Activated CD8-positive, alpha-beta memory T cell treated with anti-CD3 and anti-CD28 coated beads for 48 hours (primary cell): ENCODE measurements at regions not wholly inside any gene's neighbourhood (a gene's known extent, or its start where the extent isn't known, plus 50 kb on each side); places are given as distances from the start of the nearest gene placed in this dataset.

Experiments
- DNase-seq, 3 experiments: peaks; one replicate each; pipeline ENCODE4 v3.0.0-alpha.2; 2020; ENCODE audit warnings: low read depth in 2 of 3, low spot score in 2 of 3

DNA sequence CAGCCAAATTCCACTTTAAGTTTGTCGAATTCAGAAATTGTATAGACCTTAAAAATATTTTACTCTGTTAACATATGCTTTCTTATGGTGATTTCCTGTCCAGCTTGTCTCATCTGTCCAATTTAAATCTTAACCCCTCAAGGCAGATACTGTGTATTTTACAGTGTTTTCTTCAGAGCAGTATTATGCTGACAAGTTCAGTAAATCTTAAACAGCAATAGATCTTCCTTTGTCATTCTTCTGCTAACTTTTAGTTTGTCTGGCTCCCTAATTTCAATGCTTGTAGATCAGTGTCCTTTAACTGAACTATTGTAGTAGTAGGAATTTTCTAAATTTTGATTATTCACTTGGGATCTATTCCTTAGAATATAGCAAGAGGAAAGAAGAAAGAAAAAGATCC, 52.8 kb upstream of the MEIS1 start:
- no peak for DNase-seq

DNA sequence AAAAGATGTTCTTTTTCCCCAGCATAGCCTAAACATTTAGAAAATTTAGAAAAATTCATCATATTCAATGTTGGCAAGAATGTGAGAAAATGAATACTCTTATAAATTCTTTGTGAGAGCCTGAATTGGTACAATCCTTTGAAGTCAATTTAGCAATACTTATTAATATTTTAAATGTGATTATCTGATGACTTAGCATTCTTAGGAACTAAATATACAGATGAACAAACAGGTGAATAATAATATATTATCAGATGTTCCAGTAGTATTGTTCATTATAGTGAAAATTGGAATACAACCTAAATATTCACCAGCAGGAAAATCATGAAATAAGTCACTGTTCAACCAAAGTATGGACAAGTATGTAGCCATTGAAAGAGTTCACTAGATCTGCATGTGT, 55.5 kb upstream of the MEIS1 start:
- no peak for DNase-seq

DNA sequence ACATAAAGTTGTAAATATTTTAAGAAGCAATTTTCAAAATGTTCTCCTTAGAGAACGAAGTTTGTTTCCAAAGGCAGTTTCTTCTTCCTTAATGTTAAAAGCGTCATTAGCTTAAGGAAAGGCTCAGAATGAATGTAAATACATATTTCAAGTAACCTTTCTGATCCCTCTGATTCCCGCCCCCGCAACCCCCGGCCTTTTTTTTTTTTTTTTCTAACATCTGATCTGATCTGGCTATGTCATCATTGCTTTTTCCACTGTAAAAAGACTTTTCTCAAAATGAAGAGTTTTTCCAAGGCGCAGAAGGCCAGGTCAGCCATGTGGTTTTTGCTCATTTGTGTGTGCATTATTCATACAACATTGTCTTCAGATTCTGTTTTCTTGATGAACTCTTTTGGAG, 57.1 kb upstream of the MEIS1 start:
- DNase-seq, result no peak

DNA sequence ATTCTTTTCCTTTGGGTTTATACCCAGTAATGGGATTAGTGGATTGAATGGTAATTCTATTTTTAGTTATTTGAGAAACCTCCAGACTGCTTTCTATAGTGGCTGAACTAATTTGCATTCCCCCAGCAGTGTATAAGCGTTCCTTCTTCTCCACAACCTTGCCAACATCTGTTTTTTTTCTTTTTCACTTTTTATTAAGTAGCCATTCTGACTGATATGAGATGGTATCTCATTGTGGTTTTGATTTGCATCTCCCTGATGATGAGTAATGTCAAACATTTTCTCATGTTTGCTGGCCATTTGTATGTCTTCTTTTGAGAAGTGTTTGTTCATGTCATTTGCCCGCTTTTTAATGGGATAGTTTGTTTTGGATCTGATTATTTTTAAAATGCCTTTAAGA, 64.1 kb upstream of the MEIS1 start:
- no peak for DNase-seq

DNA sequence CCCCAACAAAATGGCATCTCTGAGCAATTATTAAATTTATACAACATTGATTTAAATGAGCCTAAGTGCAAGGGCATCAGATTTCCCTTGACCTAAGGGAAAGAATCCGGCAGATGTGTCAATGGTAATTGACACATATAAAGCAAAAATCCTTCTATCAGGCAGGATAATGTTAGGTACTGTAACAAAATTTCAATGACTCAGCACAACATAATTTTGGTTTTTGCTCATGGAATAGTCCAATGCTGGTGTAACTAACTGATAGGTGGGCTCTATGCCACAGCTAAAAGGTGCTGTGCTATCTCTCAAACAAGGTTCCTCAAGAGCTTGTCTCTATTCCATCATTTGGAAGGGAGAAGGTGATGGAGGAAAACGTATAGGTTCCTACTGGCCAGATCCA, 68.3 kb upstream of the MEIS1 start:
- no peak for DNase-seq

DNA sequence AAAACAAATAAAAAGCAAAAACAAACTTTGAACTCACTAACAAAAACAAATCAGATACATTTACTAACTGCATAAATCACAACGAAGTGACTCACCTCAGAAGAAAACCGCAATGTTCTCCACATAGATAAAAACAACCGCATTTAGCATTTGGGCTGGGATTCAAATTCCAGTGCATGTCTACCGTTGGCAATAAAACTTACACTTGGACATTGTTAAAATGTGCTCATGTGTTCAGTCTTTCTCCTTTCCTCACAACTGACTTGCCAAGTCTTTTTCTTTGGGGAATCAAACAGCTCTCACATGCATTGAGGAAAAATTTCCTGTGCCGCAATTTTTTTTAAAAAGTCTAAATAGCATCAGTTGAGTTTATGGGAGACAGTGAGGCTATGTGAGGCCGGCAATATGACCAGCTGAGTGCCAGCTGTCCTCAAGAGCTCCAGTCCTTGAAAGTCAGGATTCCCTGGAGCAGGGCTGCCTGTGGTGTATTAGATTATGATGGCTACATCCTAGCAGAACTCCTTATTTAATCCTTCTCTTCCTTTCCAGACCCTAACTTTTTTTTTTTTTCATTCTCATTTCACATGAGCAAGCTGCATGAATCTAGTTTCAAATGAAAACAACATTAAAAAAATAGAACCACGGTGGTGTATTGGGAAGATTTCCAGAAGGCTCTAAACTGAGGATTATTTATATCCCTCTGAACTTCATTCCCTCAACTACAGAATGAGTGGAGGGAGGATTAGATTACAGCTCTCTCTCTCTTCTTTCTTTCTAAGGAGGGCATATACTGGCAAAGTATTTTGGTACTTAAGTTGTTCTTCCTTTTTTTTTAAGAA, 70.2 kb upstream of the MEIS1 start:
- no peak for DNase-seq

DNA sequence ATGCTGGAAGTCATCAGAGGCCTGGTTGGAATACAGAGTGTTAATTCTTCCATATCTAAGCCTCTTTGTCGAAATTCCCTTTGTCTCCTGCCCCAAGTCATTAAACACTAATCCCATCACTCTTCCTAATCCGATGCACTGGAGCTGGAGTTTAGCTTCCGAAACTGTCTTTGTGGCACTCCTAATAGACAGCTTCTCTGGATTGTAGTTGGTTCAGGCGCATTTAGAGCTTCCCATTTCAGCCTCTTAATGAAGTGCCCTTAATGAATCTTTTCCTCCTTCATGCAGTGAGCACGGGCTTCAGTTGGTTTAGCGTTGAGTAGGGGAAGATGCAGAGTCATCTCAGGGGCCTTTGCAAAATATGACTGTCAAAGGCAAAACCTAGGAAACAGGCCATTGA, 72.2 kb upstream of the MEIS1 start:
- no peak for DNase-seq

DNA sequence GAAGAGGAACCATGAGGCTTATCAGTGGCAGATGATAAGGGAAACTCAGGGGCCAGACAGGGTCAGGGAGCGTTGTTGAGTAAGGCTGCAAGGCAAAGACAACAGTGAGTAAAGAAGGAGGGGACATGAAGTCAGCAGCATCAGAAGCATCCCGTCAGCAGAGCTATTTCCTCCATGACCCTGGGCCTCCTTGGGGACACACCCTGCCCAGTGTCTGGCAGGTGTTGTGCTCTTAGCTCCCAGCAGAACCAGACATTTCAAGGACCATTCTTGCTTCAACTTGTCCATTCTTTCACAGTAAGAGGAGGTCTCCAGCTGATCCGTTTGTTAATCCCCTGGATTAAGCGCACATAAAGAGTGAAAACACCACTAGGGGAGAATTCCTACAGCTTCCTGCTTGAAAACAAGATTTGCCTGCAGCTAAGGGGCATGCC, 88.7 kb upstream of the MEIS1 start:
- no peak for DNase-seq

DNA sequence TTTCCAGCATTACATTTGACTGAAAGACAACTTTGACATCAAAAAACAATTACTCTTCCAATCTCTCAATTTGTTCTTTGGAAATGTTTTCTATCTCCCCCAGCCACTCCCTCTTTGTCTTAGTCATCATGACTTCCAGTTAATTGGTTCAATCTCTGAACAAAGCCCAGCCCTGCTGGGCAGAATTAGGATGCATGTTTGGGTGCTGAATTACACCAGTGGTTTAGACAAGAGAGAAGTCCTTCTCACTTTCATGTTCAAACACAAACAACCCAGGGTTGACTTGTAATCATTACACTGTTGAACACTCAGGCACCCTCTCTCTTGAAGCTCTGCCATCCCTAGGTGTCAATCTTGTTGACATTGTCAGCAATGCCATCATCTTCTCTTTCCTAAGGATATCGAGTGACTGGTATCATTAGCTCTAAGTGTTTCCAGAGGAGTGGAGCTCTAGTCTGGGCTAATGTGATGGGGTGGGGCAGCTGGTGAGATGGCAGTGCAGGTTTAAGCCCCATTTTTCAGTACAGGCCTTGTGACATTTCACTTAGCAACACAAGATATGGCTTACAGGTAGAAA, 90.8 kb upstream of the MEIS1 start:
- no peak for DNase-seq

DNA sequence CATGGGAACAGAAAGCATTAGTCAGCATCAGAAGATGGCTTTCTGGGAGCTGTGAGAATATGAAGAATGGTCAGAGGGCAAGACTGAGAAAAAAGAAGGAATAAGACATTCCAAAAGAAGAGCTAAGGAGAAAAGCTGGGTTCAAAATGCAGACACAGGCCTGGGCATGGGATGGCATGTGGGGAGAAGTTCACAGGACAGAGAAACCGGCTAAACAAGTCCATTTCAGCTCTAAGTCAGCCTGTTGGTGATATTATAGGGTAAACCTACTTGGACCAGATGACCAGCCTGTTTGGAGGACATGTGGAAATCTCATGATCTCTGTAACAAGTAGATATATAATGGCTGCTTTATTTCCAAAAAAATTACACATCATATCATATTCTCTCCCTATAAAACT, 91.7 kb upstream of the MEIS1 start:
- no peak for DNase-seq

DNA sequence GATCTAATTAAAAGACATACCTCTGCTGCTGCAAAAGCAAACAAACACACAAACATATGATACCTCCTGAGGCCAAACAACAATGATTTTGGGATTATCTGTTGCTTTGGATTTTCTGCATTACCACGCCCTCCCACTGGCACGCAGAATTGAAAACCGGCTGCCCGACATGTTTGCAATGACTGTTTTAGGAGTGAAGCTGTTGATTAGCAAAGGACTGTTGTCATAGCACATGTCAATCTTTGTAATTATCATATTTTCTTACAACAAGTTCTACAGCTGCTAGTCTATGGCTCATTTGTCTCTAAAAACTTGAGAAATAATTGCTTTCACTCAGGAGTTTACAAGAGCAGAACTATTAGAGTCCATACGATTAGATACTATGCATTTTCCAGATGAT, 94.4 kb upstream of the MEIS1 start:
- no peak for DNase-seq

DNA sequence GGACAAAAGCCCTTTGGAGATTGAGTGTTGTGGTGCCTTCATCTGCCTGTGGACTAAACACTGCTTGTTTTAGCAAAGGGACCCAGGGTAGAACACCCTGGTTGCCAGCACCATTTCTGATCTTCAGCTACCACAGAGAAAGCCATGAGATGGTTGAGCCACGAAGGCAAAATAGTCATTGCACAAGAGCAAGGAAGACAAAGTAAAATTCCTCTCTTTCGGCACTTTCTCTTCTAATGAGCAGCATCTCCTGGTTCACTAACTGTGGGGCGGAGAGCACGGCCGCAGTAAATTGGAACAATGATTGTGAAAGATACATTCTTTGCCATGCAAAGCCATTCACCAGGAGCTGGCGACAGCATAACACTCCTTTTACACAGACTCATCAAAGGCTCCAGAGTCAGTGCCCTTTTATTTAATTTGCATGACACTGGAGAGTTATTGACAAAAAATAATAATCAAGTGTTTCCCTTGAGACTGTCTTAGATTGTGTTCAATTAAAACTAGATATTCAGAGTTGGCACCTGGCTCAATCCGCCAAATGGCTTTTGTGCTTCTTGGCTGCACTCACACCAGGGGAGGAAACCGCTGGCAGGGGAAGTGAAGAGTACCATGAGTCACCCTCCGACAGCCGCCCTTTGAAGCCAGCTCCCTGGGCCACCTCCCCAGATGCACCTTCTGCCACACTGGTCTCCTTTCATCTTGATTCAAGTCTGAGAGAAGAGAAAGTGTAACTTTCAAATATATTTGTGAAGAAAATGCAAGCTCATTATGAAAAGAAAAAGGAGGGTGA, 100.5 kb upstream of the MEIS1 start:
- no peak for DNase-seq

DNA sequence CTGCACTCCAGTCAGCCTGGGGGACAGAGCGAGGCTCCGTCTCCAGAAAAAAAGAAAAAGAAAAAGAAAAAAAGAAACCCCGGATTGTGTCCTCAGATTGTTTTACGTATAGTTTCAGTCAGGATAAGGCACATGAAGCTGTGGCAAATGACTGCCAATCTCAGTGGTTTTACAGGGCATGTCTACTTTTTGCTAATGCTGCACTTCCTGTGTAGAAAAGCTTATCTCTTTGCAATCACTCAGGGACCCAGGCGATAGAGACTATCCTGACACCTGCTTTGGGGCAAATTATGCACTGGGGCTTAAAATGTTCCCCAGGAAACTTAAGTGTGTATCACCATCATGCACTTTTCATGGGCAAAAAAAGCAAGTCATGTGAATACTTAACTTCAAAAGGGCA, 103.7 kb upstream of the MEIS1 start:
- DNase-seq, result no peak

DNA sequence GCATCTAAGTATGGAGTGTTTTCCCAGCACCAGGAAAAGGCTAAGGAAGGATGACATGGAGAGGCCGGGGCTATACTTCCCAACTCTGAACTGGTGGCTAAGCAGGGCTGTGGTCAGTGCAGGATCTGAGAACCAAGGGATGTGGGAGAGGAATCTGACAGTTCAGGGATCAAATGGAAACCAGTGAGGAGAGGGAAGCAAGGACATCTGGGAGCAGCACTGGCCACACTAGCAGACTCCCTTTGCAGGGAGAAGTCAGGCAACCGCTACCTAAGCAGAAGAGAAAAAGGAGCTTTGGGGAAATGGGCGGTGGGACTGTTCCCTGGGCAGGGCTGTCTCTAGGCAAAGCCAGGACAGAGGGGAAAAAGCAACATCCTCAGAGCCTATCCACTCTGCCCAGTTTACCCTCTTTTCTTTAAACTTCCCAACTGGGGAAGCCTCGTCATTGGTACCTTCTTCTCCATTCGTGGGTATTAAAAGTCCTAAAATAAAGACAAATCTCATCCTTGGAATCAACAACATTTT, 105.8 kb upstream of the MEIS1 start:
- DNase-seq, result no peak

DNA sequence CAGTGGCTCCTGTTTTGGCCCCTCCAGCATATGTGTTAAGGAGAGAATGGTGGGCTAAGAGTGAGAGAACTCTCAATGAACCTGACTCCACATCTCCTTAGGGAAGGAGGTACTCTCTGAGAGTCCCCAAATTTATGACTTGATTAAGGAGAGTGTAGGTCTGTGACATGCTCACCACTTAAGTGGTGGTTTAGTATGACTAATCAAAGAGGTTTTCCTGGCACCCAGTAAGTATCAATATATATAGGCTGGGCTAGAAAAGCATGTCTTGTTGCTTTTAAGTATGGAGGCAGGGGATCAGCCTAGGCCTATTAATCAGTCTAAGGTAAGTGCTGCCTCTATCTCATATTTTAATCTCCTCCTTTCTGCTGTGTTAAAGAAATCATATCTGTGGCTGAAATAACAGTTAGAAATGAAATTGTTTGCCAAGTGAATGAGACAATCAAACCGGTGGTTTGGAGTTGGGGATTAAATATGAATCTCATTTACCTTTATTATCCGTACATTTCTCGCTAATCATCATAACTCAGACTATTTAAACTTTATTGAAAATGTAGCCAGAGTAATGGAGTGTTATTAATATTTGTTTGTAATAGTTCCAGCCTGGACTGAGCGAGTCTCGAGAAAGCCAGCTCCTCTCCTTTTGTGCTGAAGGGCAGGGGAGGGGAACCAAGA, 107.7 kb upstream of the MEIS1 start:
- DNase-seq, result no peak

DNA sequence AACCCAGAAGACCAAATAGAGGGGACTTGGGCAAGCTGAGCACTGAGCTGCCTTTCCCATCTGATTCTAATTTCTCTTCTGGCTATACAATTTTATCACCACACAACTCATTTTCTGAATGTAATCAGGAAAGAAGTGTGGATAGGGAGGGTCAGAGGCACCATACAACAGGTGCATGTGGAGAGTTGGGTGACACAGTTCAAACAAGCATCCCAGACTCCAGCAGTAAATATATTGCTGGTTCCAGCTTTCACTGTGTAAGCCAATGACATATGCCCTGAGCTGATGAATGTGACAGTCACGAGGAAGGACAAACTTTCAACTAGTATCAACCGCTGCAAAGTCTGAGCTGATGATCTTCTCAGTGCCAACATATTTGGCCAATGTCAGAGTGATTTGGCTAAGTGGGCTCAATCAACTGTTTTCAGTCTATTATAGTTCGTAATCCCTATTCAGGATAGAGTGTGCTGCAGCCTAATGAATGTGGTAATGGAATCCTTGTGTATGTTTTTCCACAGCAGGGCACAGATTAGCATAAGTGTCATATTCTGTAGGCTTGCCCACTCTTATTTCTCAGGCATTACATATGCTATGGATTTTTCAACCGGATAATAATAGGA, 109.9 kb upstream of the MEIS1 start:
- no peak for DNase-seq

DNA sequence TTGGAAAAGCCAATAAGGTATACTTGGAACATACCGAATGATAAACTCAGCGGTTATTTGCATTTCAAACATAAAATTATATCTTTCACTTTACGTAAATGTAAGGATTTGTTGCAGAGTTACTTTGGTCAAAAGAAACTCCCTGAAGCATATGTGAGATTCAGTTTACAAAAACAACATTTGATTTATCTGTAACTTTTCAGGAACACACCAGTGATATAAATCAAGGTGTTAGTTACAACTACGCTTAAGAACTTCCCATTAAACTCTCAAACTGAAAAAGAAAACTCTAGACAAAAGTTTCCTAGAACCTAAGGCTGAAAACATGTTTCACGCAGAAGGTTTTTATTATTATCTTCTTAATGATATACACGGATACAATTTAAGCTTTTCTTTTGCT, 110.6 kb upstream of the MEIS1 start:
- no peak for DNase-seq

DNA sequence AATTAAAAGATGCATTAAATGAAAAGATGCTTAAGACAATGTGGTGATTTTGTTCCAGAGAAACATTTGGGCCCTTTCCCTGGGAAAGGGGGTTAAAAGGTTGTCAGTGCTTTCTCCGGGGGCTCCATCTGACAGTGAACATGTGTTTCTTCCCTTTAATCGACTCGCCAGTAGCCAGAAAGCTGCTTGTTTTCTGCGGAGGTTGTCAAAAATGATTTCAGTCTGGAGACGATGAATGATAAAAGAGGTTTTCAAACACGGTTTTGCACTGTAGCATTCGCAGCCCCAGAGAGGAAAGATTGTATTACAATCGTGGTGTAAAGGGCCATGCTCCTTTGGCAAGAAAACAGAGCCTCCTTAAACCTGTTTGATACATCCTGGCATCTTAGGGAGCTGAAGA, 111.5 kb upstream of the MEIS1 start:
- DNase-seq, result no peak

DNA sequence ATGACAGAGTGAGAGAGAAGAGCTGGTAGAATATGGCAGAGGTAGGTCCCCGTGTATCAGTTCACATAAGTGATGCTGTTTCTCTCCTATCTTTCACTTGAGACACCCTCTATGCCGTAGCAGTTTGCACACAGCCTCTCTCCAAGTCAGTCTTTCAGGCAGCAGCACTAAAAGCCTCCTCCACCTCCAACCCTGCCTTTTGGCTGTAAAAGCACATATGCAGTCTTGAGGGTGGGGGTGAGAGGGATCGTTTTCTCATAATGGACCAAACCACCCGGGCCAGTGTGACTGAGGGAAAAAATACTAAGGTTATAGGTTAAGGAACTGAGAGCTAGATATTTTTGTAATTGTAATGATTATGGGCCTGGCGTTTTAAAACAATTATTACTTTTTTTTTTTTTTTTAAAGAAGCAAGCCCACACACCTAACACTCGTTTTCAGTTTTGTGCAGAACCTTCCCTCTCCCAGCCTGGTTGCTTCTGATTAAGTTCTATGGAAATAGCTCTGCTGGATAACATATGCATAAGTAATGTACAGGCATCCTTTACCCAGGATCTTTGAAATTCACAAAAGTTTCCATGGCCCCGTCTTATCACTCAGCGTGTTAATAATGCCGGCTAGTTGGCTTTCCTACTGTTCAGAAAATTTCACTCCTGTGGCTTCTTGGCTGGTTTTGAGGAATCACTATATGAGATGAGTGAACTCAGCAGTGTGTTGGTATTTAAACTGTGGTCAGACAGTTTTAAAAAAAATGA, 112.2 kb upstream of the MEIS1 start:
- DNase-seq, result no peak

DNA sequence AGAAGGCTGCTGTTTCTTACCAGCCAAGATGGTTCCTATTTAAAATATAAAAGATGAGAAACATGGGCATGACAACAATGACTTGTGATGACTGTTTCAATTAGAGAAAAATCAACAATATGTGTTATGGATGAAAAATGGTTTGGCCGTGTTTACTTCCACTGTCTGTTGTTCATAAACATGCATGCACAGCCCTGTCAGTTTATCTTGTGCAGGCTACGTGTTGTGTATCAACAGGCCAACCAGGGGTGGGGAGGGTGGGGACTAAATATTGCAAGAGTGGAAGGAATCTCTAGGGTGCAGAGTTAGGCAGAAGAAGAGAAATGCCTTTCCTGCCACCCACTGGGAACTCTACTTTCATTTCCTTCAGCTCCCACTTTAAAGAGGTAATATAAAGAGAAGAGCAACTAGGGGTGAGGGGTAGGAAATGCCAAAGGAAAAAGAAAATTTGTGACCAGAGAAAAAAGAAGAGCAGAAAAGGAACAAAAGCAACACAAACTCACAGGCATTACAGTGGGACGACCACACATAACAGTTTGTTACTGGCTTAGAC, 116.8 kb upstream of the MEIS1 start:
- DNase-seq, result no peak
